GM12873 (cell line): ENCODE measurements at regions not wholly inside any gene's neighbourhood (a gene's known extent, or its start where the extent isn't known, plus 50 kb on each side); places are given as distances from the start of the nearest gene placed in this dataset.

Experiments used
- CTCF ChIP-seq: IDR thresholded peaks from 2 replicates; pipeline ENCODE4 v1.5.1; 2012; ENCODE audit warnings: low read depth, mild to moderate bottlenecking, moderate library complexity, low read length, control low read depth; ENCODE audit not compliant: insufficient read depth; ENCODE audit errors: missing control alignments

GRCh38 chr2:138919120-138919747, 139.0 kb upstream of the NXPH2 start:
- TF ChIP-seq CTCF = no peak

- no peak for TF ChIP-seq CTCF
Observed at GRCh38 chr2:138910427-138910826, 130.2 kb upstream of the NXPH2 start.

GRCh38 chr2:138906549-138906948, 126.4 kb upstream of the NXPH2 start:
- TF ChIP-seq CTCF = no peak

- no peak for TF ChIP-seq CTCF
Observed at GRCh38 chr2:138902239-138902871, 122.2 kb upstream of the NXPH2 start.

- TF ChIP-seq CTCF = no peak
Observed at GRCh38 chr2:138901530-138901929, 121.3 kb upstream of the NXPH2 start.

- TF ChIP-seq CTCF = no peak
Observed at GRCh38 chr2:138898855-138899254, 118.7 kb upstream of the NXPH2 start.

- no peak for TF ChIP-seq CTCF
Observed at GRCh38 chr2:138897274-138897673, 117.1 kb upstream of the NXPH2 start.
